ENCODE measurements at regions not wholly inside any gene's neighbourhood (a gene's known extent, or its start where the extent isn't known, plus 50 kb on each side); places are given as distances from the start of the nearest gene placed in this dataset.

GRCh38 chr14:85243321-85243720 lies 286.6 kb upstream of the FLRT2 start:
- ATAC-seq (no peak), DNase-seq (no peak), FAIRE-seq (no peak)
- Histone ChIP-seq H3K4me3 (no peak overlapping the region), H3K9me3 (no peaks in the 10 kb centered on the region), H3K27me3 (no peaks in the 10 kb centered on the region), H3K4me1 (peaks cover 0 to 5% (median 0%) of the 10 kb centered on the region in 3 donors), H3K27ac (no peak overlapping the region), H3K36me3 (no peaks in the 10 kb centered on the region)
- TF ChIP-seq CTCF (IDR thresholded peaks at IDR 0.05), result no peak
- WGBS, 2 donors, result 83 to 95% methylated on average over 1 of the region's 1 CpG
- intact Hi-C loops (cut with DNase I), result no loop called here

- DNase-seq (no peak), FAIRE-seq (no peak), ATAC-seq (no peak)
- H3K9me3 ChIP-seq, result no peaks in the 10 kb centered on the region
- no peaks in the 10 kb centered on the region for H3K27me3 ChIP-seq
- 92 to 100% methylated on average over 3 of the region's 3 CpGs for WGBS, 2 donors
- H3K27ac ChIP-seq, result no peak overlapping the region
- no peak overlapping the region for H3K4me3 ChIP-seq
- intact Hi-C loops (cut with DNase I), result no loop called here
- H3K36me3 ChIP-seq, result no peaks in the 10 kb centered on the region
- no peak for TF ChIP-seq CTCF (IDR thresholded peaks at IDR 0.05)
- H3K4me1 ChIP-seq, result no peaks in the 10 kb centered on the region
Observed at GRCh38 chr14:85247071-85247470, 282.9 kb upstream of the FLRT2 start.

- DNase-seq (peak in 2 of 6 donors; percentile 5 to 36), FAIRE-seq (no peak), ATAC-seq (peak; percentile 50 to 87 (median 68))
- TF ChIP-seq CTCF (IDR thresholded peaks at IDR 0.05), result no peak
- no peaks in the 10 kb centered on the region for H3K36me3 ChIP-seq
- no peak overlapping the region for H3K27ac ChIP-seq
- H3K4me3 ChIP-seq, result no peak overlapping the region
- no peaks in the 10 kb centered on the region for H3K9me3 ChIP-seq
- no peaks in the 10 kb centered on the region for H3K4me1 ChIP-seq
- 65 to 66% methylated on average over 4 of the region's 4 CpGs for WGBS, 2 donors
- no peaks in the 10 kb centered on the region for H3K27me3 ChIP-seq
- intact Hi-C loops (cut with DNase I), result no loop called here
Observed at GRCh38 chr14:85248881-85249635, 280.9 kb upstream of the FLRT2 start.

- DNase-seq (peak in 1 of 6 donors; percentile 9), ATAC-seq (peak; percentile 21 to 73 (median 66)), FAIRE-seq (no peak)
- 45 to 49% methylated on average over 8 of the region's 8 CpGs for WGBS, 2 donors
- H3K27me3 ChIP-seq, result no peaks in the 10 kb centered on the region
- intact Hi-C loops (cut with DNase I), result loop anchor here in 1 of 3 donors (10.0 kb wide), 1 partner anchor 54 kb away; no protein-coding TSS in a partner anchor
- H3K4me1 ChIP-seq, result no peaks in the 10 kb centered on the region
- no peak overlapping the region for H3K27ac ChIP-seq
- no peaks in the 10 kb centered on the region for H3K9me3 ChIP-seq
- H3K36me3 ChIP-seq, result no peaks in the 10 kb centered on the region
- H3K4me3 ChIP-seq, result no peak overlapping the region
- TF ChIP-seq CTCF (IDR thresholded peaks at IDR 0.05), result no peak
Observed at GRCh38 chr14:85250414-85251189, 279.3 kb upstream of the FLRT2 start.
